Osteoblast (primary cell): ENCODE measurements at regions not wholly inside any gene's neighbourhood (a gene's known extent, or its start where the extent isn't known, plus 50 kb on each side); places are given as distances from the start of the nearest gene placed in this dataset.

Experiments
- DNase-seq: peaks from one replicate; pipeline ENCODE4 v3.0.0; 2011; ENCODE audit warnings: low spot score, mixed read lengths; ENCODE audit not compliant: insufficient read length; ENCODE audit errors: missing footprints
- H2AFZ ChIP-seq: 2 replicates; pipeline ENCODE4 v1.6.0; 2011; ENCODE audit warnings: mild to moderate bottlenecking, low read length
- H3K27ac ChIP-seq: 2 replicates; pipeline ENCODE4 v1.5.1; 2011; ENCODE audit warnings: mild to moderate bottlenecking, low read depth, low read length, moderate library complexity
- H3K27me3 ChIP-seq: 2 replicates; pipeline ENCODE4 v1.6.0; 2012; ENCODE audit warnings: mild to moderate bottlenecking, control low read depth, inconsistent platforms, low read length, moderate library complexity; ENCODE audit not compliant: insufficient read depth
- H3K36me3 ChIP-seq: 2 replicates; pipeline ENCODE4 v1.5.1; 2011; ENCODE audit warnings: mild to moderate bottlenecking, low read length, control low read depth, moderate library complexity; ENCODE audit not compliant: insufficient read depth
- H3K4me1 ChIP-seq: 2 replicates; pipeline ENCODE4 v1.5.1; 2011; ENCODE audit warnings: mild to moderate bottlenecking, low read length, control low read depth, moderate library complexity; ENCODE audit not compliant: insufficient read depth
- H3K4me2 ChIP-seq: 2 replicates; pipeline ENCODE4 v1.6.0; 2011; ENCODE audit warnings: mild to moderate bottlenecking, low read length; ENCODE audit not compliant: insufficient read depth
- H3K4me3 ChIP-seq: fragments of 200-600 bp; sonication (generic); 3 replicates; pipeline ENCODE4 v1.5.1; 2012; ENCODE audit warnings: mild to moderate bottlenecking, low read length, inconsistent platforms; ENCODE audit not compliant: insufficient read depth
- H3K79me2 ChIP-seq: 2 replicates; pipeline ENCODE4 v1.6.0; 2012; ENCODE audit warnings: mild to moderate bottlenecking, low read length, control low read depth, inconsistent platforms; ENCODE audit not compliant: insufficient read depth
- H3K9me3 ChIP-seq: 2 replicates; pipeline ENCODE4 v1.5.1; 2011; ENCODE audit warnings: low read depth, low read length, control low read depth
- H4K20me1 ChIP-seq: 2 replicates; pipeline ENCODE4 v1.6.0; 2012; ENCODE audit warnings: mild to moderate bottlenecking, low read length, control low read depth; ENCODE audit not compliant: insufficient read depth
- TF ChIP-seq, protein P1 (sequence below): IDR thresholded peaks from 2 replicates; pipeline ENCODE4 v1.5.1; 2011; ENCODE audit warnings: mild to moderate bottlenecking, low read depth, low read length, moderate library complexity; ENCODE audit errors: extremely low read depth

- DNase-seq, result no peak
- Histone ChIP-seq H3K79me2 (no peaks in the 10 kb centered on the region), H2AFZ (no peak overlapping the region), H3K4me3 (no peak overlapping the region), H3K9me3 (no peaks in the 10 kb centered on the region), H3K36me3 (no peaks in the 10 kb centered on the region), H4K20me1 (no peaks in the 10 kb centered on the region), H3K4me2 (no peak overlapping the region), H3K4me1 (peaks cover 4% of the 10 kb centered on the region), H3K27ac (no peak overlapping the region), H3K27me3 (no peaks in the 10 kb centered on the region)
- TF ChIP-seq, protein P1, sequence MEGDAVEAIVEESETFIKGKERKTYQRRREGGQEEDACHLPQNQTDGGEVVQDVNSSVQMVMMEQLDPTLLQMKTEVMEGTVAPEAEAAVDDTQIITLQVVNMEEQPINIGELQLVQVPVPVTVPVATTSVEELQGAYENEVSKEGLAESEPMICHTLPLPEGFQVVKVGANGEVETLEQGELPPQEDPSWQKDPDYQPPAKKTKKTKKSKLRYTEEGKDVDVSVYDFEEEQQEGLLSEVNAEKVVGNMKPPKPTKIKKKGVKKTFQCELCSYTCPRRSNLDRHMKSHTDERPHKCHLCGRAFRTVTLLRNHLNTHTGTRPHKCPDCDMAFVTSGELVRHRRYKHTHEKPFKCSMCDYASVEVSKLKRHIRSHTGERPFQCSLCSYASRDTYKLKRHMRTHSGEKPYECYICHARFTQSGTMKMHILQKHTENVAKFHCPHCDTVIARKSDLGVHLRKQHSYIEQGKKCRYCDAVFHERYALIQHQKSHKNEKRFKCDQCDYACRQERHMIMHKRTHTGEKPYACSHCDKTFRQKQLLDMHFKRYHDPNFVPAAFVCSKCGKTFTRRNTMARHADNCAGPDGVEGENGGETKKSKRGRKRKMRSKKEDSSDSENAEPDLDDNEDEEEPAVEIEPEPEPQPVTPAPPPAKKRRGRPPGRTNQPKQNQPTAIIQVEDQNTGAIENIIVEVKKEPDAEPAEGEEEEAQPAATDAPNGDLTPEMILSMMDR, result no peak
Observed at GRCh38 chr17:83175822-83176622, 96.6 kb downstream of the METRNL start.

GRCh38 chr17:83176623-83177583 is 97.5 kb downstream of the METRNL start:
- Histone ChIP-seq H3K4me1 (peaks cover 4% of the 10 kb centered on the region), H2AFZ (no peak overlapping the region), H3K36me3 (no peaks in the 10 kb centered on the region), H3K27me3 (no peaks in the 10 kb centered on the region), H4K20me1 (no peaks in the 10 kb centered on the region), H3K4me2 (no peak overlapping the region), H3K4me3 (no peak overlapping the region), H3K27ac (no peak overlapping the region), H3K9me3 (no peaks in the 10 kb centered on the region), H3K79me2 (no peaks in the 10 kb centered on the region)
- TF ChIP-seq, protein P1, result no peak
- peak; percentile 61 for DNase-seq

- DNase-seq, result peak; percentile 70
- no peaks in the 10 kb centered on the region for H3K9me3 ChIP-seq
- H3K4me1 ChIP-seq, result peaks cover 4% of the 10 kb centered on the region
- H3K4me3 ChIP-seq, result no peak overlapping the region
- H3K4me2 ChIP-seq, result no peak overlapping the region
- no peaks in the 10 kb centered on the region for H3K79me2 ChIP-seq
- H3K27ac ChIP-seq, result no peak overlapping the region
- no peaks in the 10 kb centered on the region for H3K36me3 ChIP-seq
- H4K20me1 ChIP-seq, result no peaks in the 10 kb centered on the region
- TF ChIP-seq, protein P1, result no peak
- no peak overlapping the region for H2AFZ ChIP-seq
- no peaks in the 10 kb centered on the region for H3K27me3 ChIP-seq
Observed at GRCh38 chr17:83177611-83178532, 98.5 kb downstream of the METRNL start.
